Peyer's patch (tissue), 4 donors: ENCODE measurements at regions not wholly inside any gene's neighbourhood (a gene's known extent, or its start where the extent isn't known, plus 50 kb on each side); places are given as distances from the start of the nearest gene placed in this dataset.

ENCODE experiments used
- DNase-seq, 3 donors: peaks; one replicate each; pipeline ENCODE4 v3.0.0-alpha.2; 2017 to 2019
- H3K27ac ChIP-seq, 4 donors: fragments of 200-600 bp; sonication (generic); one replicate each; pipeline ENCODE4 v1.5.1; 2016 to 2019
- H3K27me3 ChIP-seq, 2 donors: fragments of 200-600 bp; sonication (generic); one replicate each; pipeline ENCODE4 v1.5.1; 2019
- H3K36me3 ChIP-seq, 3 donors: fragments of 200-600 bp; sonication (generic); one replicate each; pipeline ENCODE4 v1.5.1; 2016 to 2019
- H3K4me1 ChIP-seq, 4 donors: fragments of 200-600 bp; sonication (generic); one replicate each; pipeline ENCODE4 v1.5.1; 2016 to 2019
- H3K4me3 ChIP-seq, 4 donors: fragments of 200-600 bp; sonication (generic); 1 replicate in 3 of 4; 2 replicates in 1 of 4; pipeline ENCODE4 v1.5.1; 2016 to 2019; ENCODE audit warnings: mild to moderate bottlenecking in 1 of 4
- H3K9me3 ChIP-seq, 4 donors: fragments of 200-600 bp; sonication (generic); one replicate each; pipeline ENCODE4 v1.5.1; 2016 to 2019; ENCODE audit warnings: mild to moderate bottlenecking in 1 of 4
- CTCF ChIP-seq, 6 experiments: fragments of 450-650 bp in 4 of 6; fragments of 200-600 bp in 2 of 6; sonication (generic) in 1 of 6; IDR thresholded peaks; one replicate each; pipeline ENCODE4 v1.5.1; 2017 to 2019; ENCODE audit warnings: antibody characterized with exemption in 6 of 6, mild to moderate bottlenecking in 3 of 6, moderate library complexity in 1 of 6
- POLR2A ChIP-seq, 2 donors: fragments of 450-650 bp; IDR thresholded peaks; one replicate each; pipeline ENCODE4 v1.5.1; 2017; ENCODE audit warnings: antibody characterized with exemption in 2 of 2, mild to moderate bottlenecking in 2 of 2, moderate library complexity in 2 of 2

- H3K4me1 ChIP-seq = no peaks in the 10 kb centered on the region
- DNase-seq = no peak
- H3K27me3 ChIP-seq = no peaks in the 10 kb centered on the region
- no peaks in the 10 kb centered on the region for H3K9me3 ChIP-seq
- TF ChIP-seq CTCF (IDR thresholded peaks at IDR 0.05) (no peak), POLR2A (IDR thresholded peaks at IDR 0.05) (no peak)
- no peak overlapping the region for H3K4me3 ChIP-seq
- H3K36me3 ChIP-seq = no peaks in the 10 kb centered on the region
- H3K27ac ChIP-seq = no peak overlapping the region
These were observed 330.3 kb upstream of the GOLIM4 start for GRCh38 chr3:168425936-168426595.

- H3K4me1 ChIP-seq = no peaks in the 10 kb centered on the region
- no peaks in the 10 kb centered on the region for H3K9me3 ChIP-seq
- no peak overlapping the region for H3K27ac ChIP-seq
- no peaks in the 10 kb centered on the region for H3K36me3 ChIP-seq
- no peak for DNase-seq
- no peak overlapping the region for H3K4me3 ChIP-seq
- no peaks in the 10 kb centered on the region for H3K27me3 ChIP-seq
- TF ChIP-seq POLR2A (IDR thresholded peaks at IDR 0.05) (no peak), CTCF (IDR thresholded peaks at IDR 0.05) (no peak)
These were observed 328.5 kb upstream of the GOLIM4 start for GRCh38 chr3:168424059-168424734.

- no peaks in the 10 kb centered on the region for H3K36me3 ChIP-seq
- no peaks in the 10 kb centered on the region for H3K27me3 ChIP-seq
- DNase-seq = no peak
- H3K4me3 ChIP-seq = no peak overlapping the region
- no peaks in the 10 kb centered on the region for H3K4me1 ChIP-seq
- no peak for TF ChIP-seq POLR2A (IDR thresholded peaks at IDR 0.05)
- no peak for TF ChIP-seq CTCF (IDR thresholded peaks at IDR 0.05)
- no peak overlapping the region for H3K27ac ChIP-seq
- no peaks in the 10 kb centered on the region for H3K9me3 ChIP-seq
These were observed 327.1 kb upstream of the GOLIM4 start for GRCh38 chr3:168422843-168423242.

GRCh38 chr3:168419091-168419490 lies 323.4 kb upstream of the GOLIM4 start:
- H3K4me1 ChIP-seq = no peaks in the 10 kb centered on the region
- H3K27ac ChIP-seq = no peak overlapping the region
- no peak for DNase-seq
- H3K36me3 ChIP-seq = no peaks in the 10 kb centered on the region
- H3K9me3 ChIP-seq = no peaks in the 10 kb centered on the region
- H3K4me3 ChIP-seq = no peak overlapping the region
- no peaks in the 10 kb centered on the region for H3K27me3 ChIP-seq
- TF ChIP-seq POLR2A (IDR thresholded peaks at IDR 0.05) (no peak), CTCF (IDR thresholded peaks at IDR 0.05) (no peak)

GRCh38 chr3:168417016-168417415 lies 321.3 kb upstream of the GOLIM4 start:
- Histone ChIP-seq H3K4me1 (no peaks in the 10 kb centered on the region), H3K27ac (no peak overlapping the region), H3K9me3 (no peaks in the 10 kb centered on the region), H3K4me3 (no peak overlapping the region), H3K27me3 (no peaks in the 10 kb centered on the region), H3K36me3 (no peaks in the 10 kb centered on the region)
- DNase-seq = no peak
- TF ChIP-seq CTCF (IDR thresholded peaks at IDR 0.05) = no peak
- TF ChIP-seq POLR2A (IDR thresholded peaks at IDR 0.05) = no peak
